ENCODE measurements at regions not wholly inside any gene's neighbourhood (a gene's known extent, or its start where the extent isn't known, plus 50 kb on each side); places are given as distances from the start of the nearest gene placed in this dataset.

DNA sequence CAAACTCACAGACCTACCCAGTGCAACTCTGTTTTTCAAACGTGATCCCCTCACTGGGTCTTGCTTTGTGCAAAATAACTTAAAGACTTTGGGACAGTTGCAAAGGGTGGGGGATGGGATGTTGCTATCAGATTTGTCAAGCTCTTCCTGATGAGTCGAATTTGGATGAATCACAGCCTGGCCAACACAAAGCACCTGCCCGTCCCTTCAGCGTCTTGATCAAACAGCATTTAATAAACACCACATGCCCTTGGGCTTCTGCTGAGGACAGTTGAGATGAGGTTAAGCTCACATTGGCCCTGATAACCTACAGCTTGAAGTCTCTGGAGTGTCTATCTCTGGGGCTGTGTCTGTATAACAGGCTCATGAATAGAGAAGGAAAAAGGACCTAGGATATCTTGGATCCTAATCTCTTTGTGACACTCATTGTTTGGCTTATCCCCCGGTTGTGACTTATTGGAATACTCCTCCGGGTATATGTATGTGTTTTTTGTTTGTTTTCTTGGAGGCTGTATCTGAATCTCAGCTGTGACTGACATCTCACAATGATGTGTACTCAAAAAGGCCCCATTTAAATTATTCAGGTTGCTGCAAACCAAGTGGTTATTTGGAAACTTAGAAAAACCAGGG, 132.6 kb upstream of the NAMPT start:
- no peak for TF ChIP-seq POLR2AphosphoS5 (IDR thresholded peaks at IDR 0.05; ENCODE audit: low read depth, low read length)
- TF ChIP-seq TAF1 (IDR thresholded peaks at IDR 0.05; ENCODE audit: low read depth, low read length) = no peak
- TF ChIP-seq POLR2A (IDR thresholded peaks at IDR 0.05; ENCODE audit: low read depth, low read length) = no peak
- TF ChIP-seq SPI1 (IDR thresholded peaks at IDR 0.05; ENCODE audit: low read depth, low read length) = no peak
- TF ChIP-seq PAX5 (IDR thresholded peaks at IDR 0.05; ENCODE audit: insufficient read depth, low read length, severe bottlenecking) = no peak
- TF ChIP-seq POU2F2 (IDR thresholded peaks at IDR 0.05; ENCODE audit: low read depth, low read length) = no peak

Data from GM12891 (cell line).